ENCODE measurements at regions not wholly inside any gene's neighbourhood (a gene's known extent, or its start where the extent isn't known, plus 50 kb on each side); places are given as distances from the start of the nearest gene placed in this dataset.

- Histone ChIP-seq H3K36me3 (no peaks in the 10 kb centered on the region), H3K4me3 (no peak overlapping the region), H3K27me3 (no peaks in the 10 kb centered on the region), H3K9me3 (no peaks in the 10 kb centered on the region), H3K27ac (no peak overlapping the region), H3K4me1 (no peaks in the 10 kb centered on the region)
- ATAC-seq: no peak
- intact Hi-C loops (cut with DNase I): no loop called here
- TF ChIP-seq CTCF (IDR thresholded peaks at IDR 0.05): no peak
- DNase-seq: peak; percentile 39
Observed at GRCh38 chr22:44398856-44399837, 86.4 kb upstream of the SHISAL1 start.

- TF ChIP-seq CTCF (IDR thresholded peaks at IDR 0.05): no peak
- intact Hi-C loops (cut with DNase I): no loop called here
- H3K27ac ChIP-seq: no peak overlapping the region
- no peaks in the 10 kb centered on the region for H3K4me1 ChIP-seq
- H3K9me3 ChIP-seq: no peaks in the 10 kb centered on the region
- H3K4me3 ChIP-seq: no peak overlapping the region
- no peak for ATAC-seq
- DNase-seq: peak; percentile 26
- no peaks in the 10 kb centered on the region for H3K27me3 ChIP-seq
- no peaks in the 10 kb centered on the region for H3K36me3 ChIP-seq
Observed at GRCh38 chr22:44396727-44397722, 84.3 kb upstream of the SHISAL1 start.

GRCh38 chr22:44396021-44396726 is 83.4 kb upstream of the SHISAL1 start:
- no peaks in the 10 kb centered on the region for H3K4me1 ChIP-seq
- no peaks in the 10 kb centered on the region for H3K9me3 ChIP-seq
- no peak overlapping the region for H3K27ac ChIP-seq
- intact Hi-C loops (cut with DNase I): no loop called here
- ATAC-seq: no peak
- peak; percentile 29 for DNase-seq
- no peak overlapping the region for H3K4me3 ChIP-seq
- TF ChIP-seq CTCF (IDR thresholded peaks at IDR 0.05): no peak
- no peaks in the 10 kb centered on the region for H3K36me3 ChIP-seq
- H3K27me3 ChIP-seq: no peaks in the 10 kb centered on the region

GRCh38 chr22:44395118-44396005 is 82.6 kb upstream of the SHISAL1 start:
- ATAC-seq (no peak), DNase-seq (peak; percentile 57)
- H3K9me3 ChIP-seq: no peaks in the 10 kb centered on the region
- no peaks in the 10 kb centered on the region for H3K4me1 ChIP-seq
- no peak for TF ChIP-seq CTCF (IDR thresholded peaks at IDR 0.05)
- H3K4me3 ChIP-seq: no peak overlapping the region
- H3K27ac ChIP-seq: no peak overlapping the region
- H3K36me3 ChIP-seq: no peaks in the 10 kb centered on the region
- no peaks in the 10 kb centered on the region for H3K27me3 ChIP-seq
- intact Hi-C loops (cut with DNase I): no loop called here
